Activated naive CD4-positive, alpha-beta T cell treated with anti-CD3 and anti-CD28 coated beads, Interleukin-2, amount 50 U/mL, for 72 hours (primary cell): ENCODE measurements at regions not wholly inside any gene's neighbourhood (a gene's known extent, or its start where the extent isn't known, plus 50 kb on each side); places are given as distances from the start of the nearest gene placed in this dataset.

Experiments
- ATAC-seq, 2 donors: fragments of 150-1000 bp; cut with Tn5 transposase; 2 replicates each; pipeline ENCODE4 v1.10.0; 2021; ENCODE audit warnings: mild to moderate bottlenecking in 2 of 2, moderate library complexity in 2 of 2
- DNase-seq, 2 donors: peaks; one replicate each; pipeline ENCODE4 v3.0.0; 2021 to 2022; ENCODE audit warnings: low spot score in 2 of 2
- H3K27ac Mint-ChIP-seq, 2 donors: one replicate each; pipeline ENCODE4 v1.8.0; 2022; ENCODE audit warnings: mild to moderate bottlenecking in 2 of 2, mixed read lengths in 2 of 2
- H3K36me3 Mint-ChIP-seq, 2 donors: one replicate each; pipeline ENCODE4 v1.8.0; 2022; ENCODE audit warnings: mixed read lengths in 2 of 2
- H3K9me3 Mint-ChIP-seq, 2 donors: one replicate each; pipeline ENCODE4 v1.8.0; 2022; ENCODE audit warnings: mixed read lengths in 2 of 2

- H3K36me3 Mint-ChIP-seq = no peaks in the 10 kb centered on the region
- peaks cover 7 to 12% of the 10 kb centered on the region in 2 donors for H3K9me3 Mint-ChIP-seq
- DNase-seq (no peak), ATAC-seq (no peak)
- no peak overlapping the region for H3K27ac Mint-ChIP-seq
These were observed 577.1 kb downstream of the PLPP3 start for GRCh38 chr1:56002231-56002630.

DNA sequence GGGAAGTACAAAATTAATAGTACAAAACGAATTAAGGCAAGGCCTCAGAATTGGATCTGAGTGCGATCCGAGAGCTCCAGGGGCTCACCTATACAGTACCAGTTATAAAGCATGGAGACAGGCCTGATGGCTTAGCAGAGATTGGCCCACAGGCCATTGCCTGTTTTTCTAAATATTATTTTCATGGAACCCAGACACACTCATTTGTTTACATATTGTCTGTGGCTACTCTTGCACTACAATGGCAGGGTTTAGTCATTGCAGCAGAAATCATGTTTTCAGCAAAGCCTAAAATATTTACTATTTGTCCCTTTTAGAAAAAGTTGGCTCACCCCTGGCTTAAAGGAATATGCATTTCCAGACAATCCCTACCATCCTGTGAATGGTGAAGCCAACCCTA, 578.9 kb downstream of the PLPP3 start:
- H3K27ac Mint-ChIP-seq = no peak overlapping the region
- H3K9me3 Mint-ChIP-seq = peaks cover 12 to 21% of the 10 kb centered on the region in 2 donors
- H3K36me3 Mint-ChIP-seq = no peaks in the 10 kb centered on the region
- ATAC-seq (no peak), DNase-seq (no peak)

DNA sequence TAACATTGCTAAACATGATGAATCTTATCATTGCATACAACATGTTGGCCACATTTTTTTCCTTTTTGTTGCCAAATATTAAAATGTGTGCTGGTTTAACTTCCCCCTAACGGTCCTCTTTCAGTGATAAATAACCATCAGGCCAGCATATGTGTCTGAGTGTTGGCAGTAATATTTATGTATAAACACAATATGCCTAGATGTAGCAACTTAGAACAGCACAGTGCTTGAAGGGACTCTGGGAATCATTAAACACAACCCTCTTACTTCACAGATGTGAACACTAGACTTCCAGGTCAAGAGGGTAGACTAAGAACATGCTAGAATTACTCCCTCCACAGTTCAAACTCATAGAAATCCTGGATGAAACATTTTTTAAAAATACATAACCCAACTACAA, 581.8 kb downstream of the PLPP3 start:
- ATAC-seq = no peak
- H3K9me3 Mint-ChIP-seq = peaks cover 16 to 27% of the 10 kb centered on the region in 2 donors
- H3K27ac Mint-ChIP-seq = no peak overlapping the region
- peaks cover 0 to 8% of the 10 kb centered on the region in 2 donors for H3K36me3 Mint-ChIP-seq
- no peak for DNase-seq

GRCh38 chr1:55993646-55994318, 585.6 kb downstream of the PLPP3 start:
- DNase-seq (no peak), ATAC-seq (no peak)
- H3K27ac Mint-ChIP-seq = no peak overlapping the region
- peaks cover 0 to 8% of the 10 kb centered on the region in 2 donors for H3K36me3 Mint-ChIP-seq
- peaks cover 16 to 21% of the 10 kb centered on the region in 2 donors for H3K9me3 Mint-ChIP-seq

GRCh38 chr1:55990007-55990406, 589.4 kb downstream of the PLPP3 start:
- ATAC-seq = no peak
- H3K27ac Mint-ChIP-seq = no peak overlapping the region
- H3K9me3 Mint-ChIP-seq = peaks cover 7 to 8% of the 10 kb centered on the region in 2 donors
- DNase-seq = no peak
- H3K36me3 Mint-ChIP-seq = peaks cover 0 to 4% of the 10 kb centered on the region in 2 donors

- DNase-seq = no peak
- Mint-ChIP-seq H3K27ac (no peak overlapping the region), H3K36me3 (no peaks in the 10 kb centered on the region), H3K9me3 (no peaks in the 10 kb centered on the region)
- ATAC-seq = no peak
These were observed 590.4 kb downstream of the PLPP3 start for GRCh38 chr1:55988963-55989452.

GRCh38 chr1:55987491-55988249, 591.7 kb downstream of the PLPP3 start:
- DNase-seq (no peak), ATAC-seq (no peak)
- H3K27ac Mint-ChIP-seq = no peak overlapping the region
- H3K36me3 Mint-ChIP-seq = no peaks in the 10 kb centered on the region
- no peaks in the 10 kb centered on the region for H3K9me3 Mint-ChIP-seq

GRCh38 chr1:55986003-55986402, 593.4 kb downstream of the PLPP3 start:
- DNase-seq (no peak), ATAC-seq (no peak)
- H3K9me3 Mint-ChIP-seq = no peaks in the 10 kb centered on the region
- no peak overlapping the region for H3K27ac Mint-ChIP-seq
- no peaks in the 10 kb centered on the region for H3K36me3 Mint-ChIP-seq

DNA sequence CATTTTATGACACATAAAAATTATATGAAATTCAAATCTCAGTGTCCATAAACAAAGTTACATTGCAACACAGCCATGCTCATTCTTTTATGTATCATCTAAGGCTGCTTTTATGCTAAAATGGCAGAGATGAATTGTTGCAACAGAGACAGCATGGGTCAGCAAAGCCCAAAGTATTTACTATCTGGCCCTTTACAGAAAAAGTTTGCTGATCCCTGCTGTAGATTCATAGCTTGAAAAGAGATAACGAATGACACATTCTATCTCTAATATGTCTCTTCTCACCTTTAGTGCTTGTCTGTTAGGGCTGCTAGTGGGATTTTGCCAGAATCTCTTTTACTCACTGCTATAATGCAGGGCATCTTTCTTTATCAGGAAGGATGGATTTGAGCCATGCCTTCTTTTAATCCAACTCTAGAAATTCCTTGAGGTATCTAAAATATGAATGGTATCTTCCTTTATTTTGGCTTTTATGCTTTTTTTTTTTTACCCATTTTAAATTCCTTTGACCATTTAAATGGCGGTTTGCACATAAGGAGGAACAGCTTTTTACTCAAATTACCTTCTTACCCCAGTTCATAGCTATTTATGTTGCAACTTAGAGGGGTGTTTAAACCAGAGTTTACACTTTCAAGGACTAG, 598.2 kb downstream of the PLPP3 start:
- Mint-ChIP-seq H3K27ac (no peak overlapping the region), H3K36me3 (no peaks in the 10 kb centered on the region), H3K9me3 (peaks cover 0 to 6% of the 10 kb centered on the region in 2 donors)
- ATAC-seq (no peak), DNase-seq (no peak)

GRCh38 chr1:55980582-55980981, 598.8 kb downstream of the PLPP3 start:
- ATAC-seq (no peak), DNase-seq (no peak)
- no peak overlapping the region for H3K27ac Mint-ChIP-seq
- H3K36me3 Mint-ChIP-seq = no peaks in the 10 kb centered on the region
- H3K9me3 Mint-ChIP-seq = peaks cover 0 to 6% of the 10 kb centered on the region in 2 donors

DNA sequence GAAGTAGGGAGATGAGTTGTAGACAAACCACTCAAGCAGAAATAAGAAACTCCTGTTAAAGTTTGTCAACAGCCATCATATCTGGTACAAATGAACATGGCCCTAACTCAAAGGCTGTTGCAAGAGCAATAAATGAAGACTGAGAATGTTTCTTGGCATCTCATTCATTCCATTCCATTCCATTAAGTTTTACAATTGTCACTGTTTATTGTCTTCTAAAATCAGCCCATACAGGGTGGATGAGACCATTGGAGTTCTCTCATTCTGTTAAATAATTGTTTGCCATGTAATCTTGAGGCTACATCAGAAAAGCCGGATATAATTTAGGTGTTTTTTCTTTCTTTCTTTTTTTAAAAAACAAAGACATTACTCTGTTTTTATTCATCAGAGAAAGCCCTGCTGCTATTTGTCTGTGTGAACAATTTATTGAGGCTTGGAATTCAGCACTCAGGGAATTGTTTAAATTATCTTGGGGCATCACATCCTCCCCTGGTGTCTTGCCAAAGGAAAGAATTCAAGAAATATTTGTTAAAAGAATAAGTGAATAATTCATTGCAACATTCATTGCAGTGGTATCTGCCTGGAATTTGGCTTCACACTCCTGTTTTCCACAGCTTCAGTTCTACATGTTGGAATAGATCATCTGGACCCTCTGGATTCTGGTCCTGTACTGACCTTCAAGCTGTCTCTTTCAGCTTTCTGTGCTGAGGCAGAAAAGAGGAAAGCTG, 604.5 kb downstream of the PLPP3 start:
- Mint-ChIP-seq H3K27ac (no peak overlapping the region), H3K9me3 (peaks cover 9 to 14% of the 10 kb centered on the region in 2 donors), H3K36me3 (no peaks in the 10 kb centered on the region)
- DNase-seq = no peak
- ATAC-seq = no peak

DNA sequence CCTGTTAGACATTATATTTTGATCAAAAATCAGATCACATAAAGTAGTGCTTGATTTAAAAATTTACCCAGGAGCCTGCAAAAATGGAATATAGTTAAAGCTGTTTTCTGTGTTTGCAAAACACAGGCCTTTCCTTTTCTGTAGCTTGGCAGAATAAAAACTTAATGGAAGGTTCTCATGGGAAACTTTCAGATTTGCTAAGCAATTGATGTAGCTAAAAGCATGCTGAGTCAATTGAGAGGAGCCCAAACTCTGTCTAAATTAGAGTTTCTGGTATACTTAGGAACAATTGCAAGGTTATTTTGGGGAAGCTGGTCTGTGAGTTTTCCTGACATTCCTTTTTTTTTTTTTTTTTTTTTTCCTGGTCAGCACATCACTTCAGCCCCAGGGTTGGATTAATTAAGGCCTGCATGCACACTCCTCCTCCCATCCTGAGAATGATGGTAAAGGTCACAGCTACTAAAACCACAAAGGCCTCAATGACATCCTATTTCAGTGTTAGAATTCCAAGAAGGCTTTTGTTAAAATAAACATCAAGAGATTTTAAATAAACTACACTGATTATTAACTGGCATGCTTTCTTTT, 608.7 kb downstream of the PLPP3 start:
- ATAC-seq = no peak
- H3K9me3 Mint-ChIP-seq = peaks cover 16% of the 10 kb centered on the region in 2 donors
- H3K36me3 Mint-ChIP-seq = no peaks in the 10 kb centered on the region

DNA sequence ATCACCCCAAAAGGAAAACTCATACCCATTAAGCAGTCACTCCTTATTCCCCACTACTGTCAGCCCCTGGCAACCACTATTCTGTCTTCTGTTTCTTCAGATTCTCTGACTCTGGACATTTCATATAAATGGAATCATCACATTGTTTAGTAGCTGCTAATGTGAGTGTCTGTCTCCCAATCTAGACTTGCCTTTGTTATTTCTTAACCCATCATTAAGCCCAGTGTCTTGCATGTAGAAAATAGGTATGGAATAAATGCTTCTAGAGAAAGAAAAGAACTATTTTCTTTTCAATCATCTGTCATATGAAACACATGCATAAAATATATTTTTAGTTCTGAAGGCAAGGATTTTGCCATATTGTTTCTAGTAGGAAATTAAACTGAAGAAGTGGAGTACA, 610.0 kb downstream of the PLPP3 start:
- ATAC-seq (no peak), DNase-seq (no peak)
- Mint-ChIP-seq H3K9me3 (peaks cover 16 to 20% of the 10 kb centered on the region in 2 donors), H3K36me3 (no peaks in the 10 kb centered on the region), H3K27ac (no peak overlapping the region)

More for the DNA sequence above, 608.7 kb downstream of the PLPP3 start:
- no peak for DNase-seq
- no peak overlapping the region for H3K27ac Mint-ChIP-seq

DNA sequence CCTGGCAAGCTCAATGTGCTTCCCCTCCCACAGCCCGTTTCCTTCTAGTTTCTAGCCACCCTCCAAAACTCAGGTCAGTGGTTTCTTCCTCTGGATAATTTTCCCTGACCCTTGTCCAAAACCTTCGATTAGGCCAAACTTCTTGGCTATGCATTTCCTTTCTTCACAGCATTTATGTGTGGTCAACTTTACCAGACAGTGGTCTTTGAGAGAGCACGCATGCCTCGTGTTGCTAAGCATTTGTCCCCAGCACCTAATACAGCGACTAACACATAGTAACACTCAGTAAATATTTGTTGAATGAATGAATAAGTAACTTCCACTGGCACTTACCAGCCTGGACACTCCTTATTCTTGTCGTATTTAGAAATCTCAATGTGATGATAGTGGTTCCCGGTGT, 610.7 kb downstream of the PLPP3 start:
- Mint-ChIP-seq H3K27ac (no peak overlapping the region), H3K36me3 (no peaks in the 10 kb centered on the region), H3K9me3 (peaks cover 16 to 18% of the 10 kb centered on the region in 2 donors)
- ATAC-seq (no peak), DNase-seq (no peak)

DNA sequence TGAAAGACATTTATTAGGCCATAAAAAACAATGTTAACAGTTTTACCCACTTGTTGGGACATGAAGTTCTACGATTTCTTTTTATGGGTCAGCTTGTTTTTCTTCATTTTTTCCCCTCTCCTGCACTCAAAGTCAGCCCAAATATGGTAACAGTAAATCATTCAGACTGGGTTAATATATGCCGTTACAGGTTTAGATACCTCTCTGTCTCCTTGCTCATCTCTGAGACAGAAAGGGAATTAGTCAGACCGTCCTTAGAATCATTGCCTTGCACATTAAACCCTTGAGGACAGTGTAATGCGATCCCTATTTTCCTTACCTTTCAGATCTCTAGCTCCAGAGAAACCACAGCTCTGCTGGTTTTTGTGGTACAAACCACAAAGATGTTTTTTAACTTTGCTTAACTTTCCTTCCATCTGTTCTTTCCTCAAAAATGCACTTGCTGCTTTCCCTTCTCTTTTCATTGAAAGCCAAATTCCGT, 613.3 kb downstream of the PLPP3 start:
- no peak for DNase-seq
- peaks cover 12 to 14% of the 10 kb centered on the region in 2 donors for H3K9me3 Mint-ChIP-seq
- no peaks in the 10 kb centered on the region for H3K36me3 Mint-ChIP-seq
- no peak overlapping the region for H3K27ac Mint-ChIP-seq
- ATAC-seq = no peak

GRCh38 chr1:55962472-55962871, 616.9 kb downstream of the PLPP3 start:
- peaks cover 4 to 7% of the 10 kb centered on the region in 2 donors for H3K9me3 Mint-ChIP-seq
- no peak for ATAC-seq
- H3K36me3 Mint-ChIP-seq = no peaks in the 10 kb centered on the region
- H3K27ac Mint-ChIP-seq = no peak overlapping the region
- no peak for DNase-seq
